Ascending aorta (tissue), 2 donors: ENCODE measurements at regions not wholly inside any gene's neighbourhood (a gene's known extent, or its start where the extent isn't known, plus 50 kb on each side); places are given as distances from the start of the nearest gene placed in this dataset.
"Not testable (repeated sequence)": the region's sequence is repeated elsewhere in the genome, so short reads cannot be mapped to it uniquely, and the experiment has no call there.

Experiments
- DNase-seq, 2 donors: peaks; one replicate each; pipeline ENCODE4 v3.0.0-alpha.2; 2019; ENCODE audit warnings: low spot score in 2 of 2
- H3K27ac ChIP-seq, 2 donors: fragments of 200-600 bp; sonication (generic); one replicate each; pipeline ENCODE4 v1.5.1; 2016 to 2017; ENCODE audit warnings: mild to moderate bottlenecking in 1 of 2
- H3K27me3 ChIP-seq: fragments of 200-600 bp; sonication (generic); one replicate; pipeline ENCODE4 v1.5.1; 2017
- H3K36me3 ChIP-seq, 2 donors: fragments of 200-600 bp; sonication (generic); one replicate each; pipeline ENCODE4 v1.5.1; 2016
- H3K4me1 ChIP-seq, 2 donors: fragments of 200-600 bp; sonication (generic); one replicate each; pipeline ENCODE4 v1.5.1; 2016 to 2017; ENCODE audit warnings: mild to moderate bottlenecking in 1 of 2
- H3K4me3 ChIP-seq, 2 donors: fragments of 200-600 bp; sonication (generic); one replicate each; pipeline ENCODE4 v1.5.1; 2016 to 2017; ENCODE audit warnings: mild to moderate bottlenecking in 1 of 2
- H3K9me3 ChIP-seq, 2 donors: fragments of 200-600 bp; sonication (generic); one replicate each; pipeline ENCODE4 v1.5.1; 2016
- CTCF ChIP-seq, 3 experiments: fragments of 200-600 bp in 2 of 3; fragments of 450-650 bp in 1 of 3; sonication (generic) in 2 of 3; IDR thresholded peaks; one replicate each; pipeline ENCODE4 v1.5.1; 2016 to 2019; ENCODE audit warnings: antibody characterized with exemption in 3 of 3, mild to moderate bottlenecking in 1 of 3, moderate library complexity in 1 of 3
- intact Hi-C: fragments of 100-400 bp; cut with DNase I; formaldehyde crosslinking; loops from one replicate; pipeline ENCODE4 v1.15.1; 2023

GRCh38 chr7:91431601-91432000 lies 167.4 kb downstream of the FZD1 start:
- Histone ChIP-seq H3K27me3 (no peaks in the 10 kb centered on the region), H3K9me3 (no peaks in the 10 kb centered on the region), H3K4me1 (no peaks in the 10 kb centered on the region), H3K36me3 (no peaks in the 10 kb centered on the region), H3K4me3 (no peak overlapping the region), H3K27ac (no peak overlapping the region)
- no peak for DNase-seq
- intact Hi-C loops: no loop called here
- TF ChIP-seq CTCF (IDR thresholded peaks at IDR 0.05): no peak

- no peaks in the 10 kb centered on the region for H3K27me3 ChIP-seq
- H3K4me3 ChIP-seq: no peak overlapping the region
- no peak for DNase-seq
- no peaks in the 10 kb centered on the region for H3K9me3 ChIP-seq
- H3K36me3 ChIP-seq: no peaks in the 10 kb centered on the region
- no peaks in the 10 kb centered on the region for H3K4me1 ChIP-seq
- H3K27ac ChIP-seq: no peak overlapping the region
- intact Hi-C loops: no loop called here
- TF ChIP-seq CTCF (IDR thresholded peaks at IDR 0.05): no peak
These were observed 170.6 kb downstream of the FZD1 start for GRCh38 chr7:91434836-91435235.

- no peaks in the 10 kb centered on the region for H3K4me1 ChIP-seq
- no peak for DNase-seq
- intact Hi-C loops: no loop called here
- no peak overlapping the region for H3K27ac ChIP-seq
- no peaks in the 10 kb centered on the region for H3K27me3 ChIP-seq
- H3K4me3 ChIP-seq: no peak overlapping the region
- no peak for TF ChIP-seq CTCF (IDR thresholded peaks at IDR 0.05)
- H3K9me3 ChIP-seq: no peaks in the 10 kb centered on the region
- no peaks in the 10 kb centered on the region for H3K36me3 ChIP-seq
These were observed 171.3 kb downstream of the FZD1 start for GRCh38 chr7:91435381-91436059.

- H3K27me3 ChIP-seq: no peaks in the 10 kb centered on the region
- no peaks in the 10 kb centered on the region for H3K36me3 ChIP-seq
- no peak overlapping the region for H3K27ac ChIP-seq
- intact Hi-C loops: no loop called here
- DNase-seq: no peak
- H3K9me3 ChIP-seq: no peaks in the 10 kb centered on the region
- no peak for TF ChIP-seq CTCF (IDR thresholded peaks at IDR 0.05)
- H3K4me3 ChIP-seq: no peak overlapping the region
- H3K4me1 ChIP-seq: no peaks in the 10 kb centered on the region
These were observed 172.4 kb downstream of the FZD1 start for GRCh38 chr7:91436655-91437054.

GRCh38 chr7:91440198-91440597 lies 176.0 kb downstream of the FZD1 start:
- H3K27me3 ChIP-seq, H3K36me3 ChIP-seq, H3K9me3 ChIP-seq, DNase-seq, H3K4me3 ChIP-seq, intact Hi-C loops, H3K4me1 ChIP-seq, H3K27ac ChIP-seq: not testable (repeated sequence)

GRCh38 chr7:91443862-91444261 lies 179.6 kb downstream of the FZD1 start:
- H3K27me3 ChIP-seq: no peaks in the 10 kb centered on the region
- intact Hi-C loops: no loop called here
- H3K4me1 ChIP-seq: no peaks in the 10 kb centered on the region
- H3K9me3 ChIP-seq: no peaks in the 10 kb centered on the region
- no peaks in the 10 kb centered on the region for H3K36me3 ChIP-seq
- no peak for TF ChIP-seq CTCF (IDR thresholded peaks at IDR 0.05)
- H3K27ac ChIP-seq: no peak overlapping the region
- DNase-seq: no peak
- H3K4me3 ChIP-seq: no peak overlapping the region
